ENCODE measurements at regions not wholly inside any gene's neighbourhood (a gene's known extent, or its start where the extent isn't known, plus 50 kb on each side); places are given as distances from the start of the nearest gene placed in this dataset.

GRCh38 chr5:17143335-17143734 lies 74.1 kb upstream of the BASP1 start:
- Histone ChIP-seq H3K36me3 (ENCODE audit: control insufficient read depth in 1 of 2, insufficient read depth in 2 of 2, low read length in 2 of 2) (no peaks in the 10 kb centered on the region), H3K4me2 (ENCODE audit: low read length) (no peak overlapping the region), H3K9ac (ENCODE audit: low read length) (no peak overlapping the region), H3K4me3 (replicated peaks in 1 of 2; ENCODE audit: low read depth in 1 of 2, low read length in 2 of 2) (no peak overlapping the region), H4K20me1 (ENCODE audit: insufficient read depth) (no peaks in the 10 kb centered on the region), H3K4me1 (ENCODE audit: control insufficient read depth in 1 of 2, insufficient read depth in 2 of 2, low read length in 2 of 2) (peaks cover 13 to 17% of the 10 kb centered on the region in 2 experiments), H3K79me2 (ENCODE audit: insufficient read depth, low read length) (no peaks in the 10 kb centered on the region), H3K27ac (ENCODE audit: low read depth, low read length) (no peak overlapping the region), H3K9me2 (ENCODE audit: insufficient read depth) (no peaks in the 10 kb centered on the region), H3K27me3 (ENCODE audit: insufficient read depth, low read length) (peaks cover 4% of the 10 kb centered on the region; the same call in 1 of the 2 replicates), H2AFZ (ENCODE audit: low read depth, low read length, poor library complexity, severe bottlenecking) (no peak overlapping the region), H3K9me3 (ENCODE audit: control insufficient read depth in 1 of 2, insufficient read depth in 1 of 2, low read depth in 1 of 2, low read length in 2 of 2) (no peaks in the 10 kb centered on the region)
- DNase-seq (ENCODE audit: low read depth, low spot score) (no peak), ATAC-seq (no peak)
- ChIA-PET POLR2A (no interaction called here), CTCF (interaction anchor here (2.2 kb wide), 1 partner anchor 11 kb away, joined by 8 read pairs; no protein-coding TSS in a partner anchor), RAD21 (ENCODE audit: low non-redundant PET in 1 of 2, low total read pairs in 2 of 2, uncharacterized antibody in 2 of 2, unreplicated experiment in 2 of 2) (no interaction called here)
- TF ChIP-seq POLR2AphosphoS5 (IDR thresholded peaks at IDR 0.05; ENCODE audit: low read depth, low read length) (no peak), POLR2A (IDR thresholded peaks at IDR 0.05; ENCODE audit: borderline replicate concordance, extremely low read depth, insufficient read depth, insufficient read length) (no peak), JUND (IDR thresholded peaks at IDR 0.05) (no peak), ATF3 (IDR thresholded peaks at IDR 0.05) (no peak), EZH2phosphoT487 (IDR thresholded peaks at IDR 0.05; ENCODE audit: borderline replicate concordance) (no peak), CBX3 (IDR thresholded peaks at IDR 0.05; ENCODE audit: low read depth) (no peak), ELF1 (IDR thresholded peaks at IDR 0.05; ENCODE audit: borderline replicate concordance, low read depth) (no peak), FOSL1 (IDR thresholded peaks at IDR 0.05; ENCODE audit: low read depth) (no peak), EZH2 (IDR thresholded peaks at IDR 0.05) (no peak), SRF (IDR thresholded peaks at IDR 0.05; ENCODE audit: low read depth) (no peak), ZNF274 (IDR thresholded peaks at IDR 0.05; ENCODE audit: low read depth, low read length) (no peak), SP1 (IDR thresholded peaks at IDR 0.05; ENCODE audit: low read depth) (no peak), SIN3A (IDR thresholded peaks at IDR 0.05; ENCODE audit: low read depth) (no peak), CTCF (IDR thresholded peaks at IDR 0.05 in 2 of 3, conservative IDR thresholded peaks at IDR 0.05 in 1 of 3; ENCODE audit: borderline replicate concordance in 1 of 3, insufficient read depth in 1 of 3, low read depth in 2 of 3, low read length in 2 of 3) (no peak), REST (IDR thresholded peaks at IDR 0.05; ENCODE audit: low read depth) (no peak), ZFX (IDR thresholded peaks at IDR 0.05) (no peak), CEBPB (IDR thresholded peaks at IDR 0.05; ENCODE audit: low read depth) (no peak), ZBTB33 (IDR thresholded peaks at IDR 0.05; ENCODE audit: extremely low read depth, insufficient replicate concordance, low read length) (no peak), YY1 (IDR thresholded peaks at IDR 0.05; ENCODE audit: extremely low read depth, insufficient replicate concordance, low read depth, low read length) (no peak), EGR1 (IDR thresholded peaks at IDR 0.05; ENCODE audit: low read depth) (no peak)
- BruUV-seq (replicated peaks) = no TSS peak
- intact Hi-C loops (cut with micrococcal nuclease) = no loop called here
